AG04449 (cell line): ENCODE measurements at regions not wholly inside any gene's neighbourhood (a gene's known extent, or its start where the extent isn't known, plus 50 kb on each side); places are given as distances from the start of the nearest gene placed in this dataset.

Source experiments
- CTCF ChIA-PET: fragments of 350-600 bp; formaldehyde crosslinking; extraction: SDS; loops from one replicate; lab custom pipeline; 2021; ENCODE audit warnings: antibody characterized with exemption; lab: Yijun Ruan, JAX
- POLR2A ChIA-PET: fragments of 400-600, 350-600 bp; formaldehyde crosslinking; extraction: SDS; loops from one replicate; lab custom pipeline; 2020; ENCODE audit warnings: antibody characterized with exemption, inconsistent platforms; lab: Yijun Ruan, JAX
- DNase-seq: peaks from one replicate; pipeline ENCODE4 v3.0.0-alpha.2; 2010; ENCODE audit warnings: low read depth, low spot score
- H3K4me3 ChIP-seq: 2 replicates; pipeline ENCODE4 v1.5.1; 2011; ENCODE audit warnings: low read depth, mild to moderate bottlenecking, control low read depth, low read length
- TF ChIP-seq, protein P1 (sequence below): IDR thresholded peaks from one replicate; pipeline ENCODE4 v1.5.1; 2011; ENCODE audit warnings: mild to moderate bottlenecking, moderate library complexity, low read length, control low read depth, inconsistent platforms; ENCODE audit not compliant: insufficient read depth; ENCODE audit errors: missing control alignments

DNA sequence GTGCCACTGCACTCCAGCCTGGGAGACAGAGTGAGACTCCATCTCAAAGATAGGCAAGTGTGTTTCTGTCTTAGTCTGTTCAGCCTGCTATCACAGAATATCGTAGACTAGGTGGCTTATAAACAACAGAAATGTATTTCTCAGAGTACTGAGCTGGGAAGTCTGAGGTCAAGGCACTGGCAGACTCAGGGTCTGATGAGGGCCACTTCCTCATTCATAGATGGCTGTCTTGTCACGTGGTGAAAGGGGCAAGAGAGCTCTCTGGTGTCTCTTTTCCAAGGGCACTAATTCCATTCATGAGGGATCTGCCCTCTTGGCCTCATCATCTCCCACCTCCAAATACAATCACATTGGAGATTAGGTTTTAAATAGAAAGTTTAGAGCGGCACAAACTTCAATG is 95.6 kb upstream of the PHACTR3 start:
- POLR2A ChIA-PET = no interaction called here

DNA sequence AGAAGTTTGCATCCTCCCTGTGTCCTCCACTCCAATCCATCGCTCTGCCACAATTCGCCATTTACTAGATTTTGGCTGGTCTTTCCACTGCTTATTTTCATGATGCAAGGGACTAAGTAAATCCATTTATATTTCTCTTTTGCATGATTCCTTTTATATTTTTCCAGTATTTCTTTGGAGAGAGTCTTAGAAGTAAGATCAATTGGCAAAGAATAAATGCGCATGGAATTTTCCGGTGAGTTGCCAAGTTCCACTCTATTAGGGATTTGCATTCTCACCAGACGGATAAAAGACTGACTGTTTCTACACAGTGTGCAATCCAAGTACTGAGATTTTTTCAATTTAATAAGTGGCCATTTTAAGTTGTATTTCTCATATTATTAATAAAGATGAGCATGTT is 91.7 kb upstream of the PHACTR3 start:
- TF ChIP-seq, protein P1, sequence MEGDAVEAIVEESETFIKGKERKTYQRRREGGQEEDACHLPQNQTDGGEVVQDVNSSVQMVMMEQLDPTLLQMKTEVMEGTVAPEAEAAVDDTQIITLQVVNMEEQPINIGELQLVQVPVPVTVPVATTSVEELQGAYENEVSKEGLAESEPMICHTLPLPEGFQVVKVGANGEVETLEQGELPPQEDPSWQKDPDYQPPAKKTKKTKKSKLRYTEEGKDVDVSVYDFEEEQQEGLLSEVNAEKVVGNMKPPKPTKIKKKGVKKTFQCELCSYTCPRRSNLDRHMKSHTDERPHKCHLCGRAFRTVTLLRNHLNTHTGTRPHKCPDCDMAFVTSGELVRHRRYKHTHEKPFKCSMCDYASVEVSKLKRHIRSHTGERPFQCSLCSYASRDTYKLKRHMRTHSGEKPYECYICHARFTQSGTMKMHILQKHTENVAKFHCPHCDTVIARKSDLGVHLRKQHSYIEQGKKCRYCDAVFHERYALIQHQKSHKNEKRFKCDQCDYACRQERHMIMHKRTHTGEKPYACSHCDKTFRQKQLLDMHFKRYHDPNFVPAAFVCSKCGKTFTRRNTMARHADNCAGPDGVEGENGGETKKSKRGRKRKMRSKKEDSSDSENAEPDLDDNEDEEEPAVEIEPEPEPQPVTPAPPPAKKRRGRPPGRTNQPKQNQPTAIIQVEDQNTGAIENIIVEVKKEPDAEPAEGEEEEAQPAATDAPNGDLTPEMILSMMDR = no peak
- ChIA-PET POLR2A (no interaction called here), CTCF (interaction anchor here (1.0 kb wide), 1 partner anchor 14 kb away, joined by 3 read pairs; no protein-coding TSS in a partner anchor)
- no peak for DNase-seq
- no peak overlapping the region for H3K4me3 ChIP-seq

More for the DNA sequence above, 95.6 kb upstream of the PHACTR3 start:
- CTCF ChIA-PET = interaction anchor here (0.9 to 4.4 kb wide), 3 partner anchors 10 to 51 kb away, joined by 3 to 17 read pairs (median 3); no protein-coding TSS in a partner anchor
- DNase-seq = no peak
- TF ChIP-seq, protein P1 = no peak
- H3K4me3 ChIP-seq = no peak overlapping the region

DNA sequence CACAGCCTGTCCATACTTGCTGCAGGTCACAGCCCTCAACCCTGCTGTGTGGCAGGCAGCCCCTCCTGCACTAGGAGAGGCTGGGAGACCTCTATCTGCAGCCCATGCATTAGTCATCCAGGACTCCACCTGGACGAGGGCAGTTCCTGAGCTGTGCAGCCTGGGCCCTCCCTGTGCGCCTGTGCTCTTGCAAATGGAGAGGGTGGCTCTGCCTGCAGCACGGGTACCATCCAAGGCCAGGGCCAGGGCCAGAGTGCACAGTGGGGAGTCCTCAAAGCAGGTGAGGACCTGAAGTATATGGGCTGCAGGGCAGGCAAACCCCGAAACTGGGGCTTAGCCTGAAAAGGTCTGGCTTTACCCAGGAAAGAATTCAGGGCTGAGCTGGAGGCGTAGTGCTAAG is 89.8 kb upstream of the PHACTR3 start:
- POLR2A ChIA-PET = no interaction called here
- CTCF ChIA-PET = interaction anchor here (1.0 to 5.6 kb wide), 5 partner anchors 7 to 41 kb away, joined by 3 to 92 read pairs (median 8); no protein-coding TSS in a partner anchor
- TF ChIP-seq, protein P1 = no peak
- no peak overlapping the region for H3K4me3 ChIP-seq
- no peak for DNase-seq

DNA sequence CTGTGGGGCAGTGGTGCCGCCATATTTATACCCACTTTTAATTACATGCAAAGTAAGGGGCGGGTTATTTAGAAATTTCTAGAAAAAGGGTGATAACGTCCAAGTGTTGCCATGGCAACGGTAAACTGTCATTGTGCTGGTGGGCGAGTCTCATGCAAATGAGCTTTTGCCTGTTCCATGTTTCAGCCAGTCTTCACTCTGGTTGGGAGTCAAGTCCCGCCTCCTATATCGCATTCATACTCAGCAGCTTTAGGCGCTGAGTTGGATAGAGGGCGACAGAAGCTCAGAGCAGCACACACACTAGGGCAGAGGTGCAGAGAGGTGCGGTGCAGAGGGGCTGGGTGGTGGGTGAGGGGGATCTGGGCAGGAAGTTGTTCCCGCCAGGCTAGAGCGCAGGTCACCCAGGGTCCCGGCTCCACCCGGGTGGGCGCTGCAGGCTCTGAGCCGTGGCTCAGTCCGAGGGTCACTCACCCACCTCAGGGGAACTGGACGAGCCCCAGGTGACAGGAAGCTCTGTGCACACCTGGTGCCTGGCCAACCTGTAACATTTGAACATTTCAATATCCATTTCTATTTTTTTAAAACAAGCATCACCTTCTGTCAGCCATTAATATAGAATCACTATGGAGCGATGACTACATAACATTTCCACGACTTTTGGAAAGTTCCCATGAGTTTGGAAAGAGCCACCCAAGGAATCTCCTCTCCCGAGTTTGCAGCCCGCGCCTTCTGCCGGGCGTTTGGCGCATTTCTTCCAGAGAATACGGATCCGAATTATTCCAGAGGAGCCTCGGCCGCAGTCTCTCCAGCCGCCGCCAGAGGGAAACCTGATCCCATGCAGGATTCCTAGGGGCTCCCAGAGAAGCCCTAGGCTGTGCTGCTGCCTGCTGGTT is 89.1 kb upstream of the PHACTR3 start:
- H3K4me3 ChIP-seq = no peak overlapping the region
- ChIA-PET POLR2A (no interaction called here), CTCF (interaction anchor here (1.0 to 5.6 kb wide), 8 partner anchors 8 to 645 kb away, joined by 3 to 92 read pairs (median 4); no protein-coding TSS in a partner anchor)
- DNase-seq = no peak
- TF ChIP-seq, protein P1 = peak; percentile 86

DNA sequence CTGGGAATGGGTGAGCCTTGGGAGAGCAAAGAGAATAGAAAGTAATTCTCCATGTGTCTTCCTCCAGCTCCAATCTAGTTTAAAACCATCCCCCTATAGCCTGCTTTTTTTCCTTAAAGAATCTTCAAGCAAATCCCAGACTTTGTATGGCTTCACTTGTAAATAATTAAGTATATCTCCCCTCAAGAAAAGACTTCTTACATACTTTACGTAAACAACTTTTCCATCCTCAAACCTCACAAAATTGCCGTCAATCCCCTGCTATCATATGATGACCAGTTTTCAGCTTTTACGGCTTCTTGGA is 88.5 kb upstream of the PHACTR3 start:
- TF ChIP-seq, protein P1 = no peak

DNA sequence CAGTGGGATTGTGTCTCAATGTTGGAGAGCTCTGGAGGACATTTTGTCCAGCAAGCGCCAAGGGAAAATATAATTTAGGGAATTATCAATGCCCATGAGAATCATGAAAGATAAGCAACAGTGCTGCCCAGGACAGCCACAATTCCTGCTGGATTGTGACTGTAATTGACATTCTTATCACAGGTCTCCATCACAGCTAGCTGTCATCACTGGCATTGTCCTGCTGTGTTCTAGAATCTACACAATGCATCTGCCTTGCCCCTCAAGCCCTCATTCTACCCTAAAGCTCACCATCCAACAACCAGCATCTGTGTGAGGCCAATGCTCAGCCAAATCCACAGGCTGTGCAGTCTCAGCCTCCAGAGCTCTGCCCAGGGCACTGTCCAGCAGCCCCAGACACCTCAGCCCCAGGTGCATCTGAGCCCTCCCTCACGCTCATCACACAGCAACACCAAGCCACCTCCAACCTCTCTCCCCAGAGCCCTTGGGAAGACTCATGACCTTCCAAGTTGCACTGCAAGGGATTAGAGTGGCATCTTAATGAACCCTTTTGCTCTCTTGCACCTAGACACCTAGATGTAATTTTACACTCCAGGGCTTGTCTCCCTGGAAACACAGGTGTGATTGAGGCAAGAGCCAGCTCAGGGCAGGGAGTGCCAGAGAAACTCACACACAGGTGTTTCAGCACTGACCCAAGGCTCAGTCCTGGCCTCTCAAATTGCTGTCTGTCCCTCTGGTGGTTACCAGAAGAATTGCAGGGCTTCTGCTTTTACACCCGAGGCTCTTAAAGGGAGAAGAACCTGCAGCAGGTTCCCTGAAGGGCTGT is 85.2 kb upstream of the PHACTR3 start:
- no peak overlapping the region for H3K4me3 ChIP-seq
- TF ChIP-seq, protein P1 = peak; percentile 76
- DNase-seq = no peak
- ChIA-PET POLR2A (no interaction called here), CTCF (interaction anchor here (0.8 to 1.7 kb wide), 9 partner anchors 9 to 431 kb away, joined by 3 to 8 read pairs (median 3); no protein-coding TSS in a partner anchor)

More for the DNA sequence above, 88.5 kb upstream of the PHACTR3 start:
- CTCF ChIA-PET = interaction anchor here (1.0 to 5.6 kb wide), 7 partner anchors 9 to 646 kb away, joined by 3 to 92 read pairs (median 5); no protein-coding TSS in a partner anchor
- no peak overlapping the region for H3K4me3 ChIP-seq
- no peak for DNase-seq
- POLR2A ChIA-PET = no interaction called here
